ENCODE measurements at regions not wholly inside any gene's neighbourhood (a gene's known extent, or its start where the extent isn't known, plus 50 kb on each side); places are given as distances from the start of the nearest gene placed in this dataset.

DNA sequence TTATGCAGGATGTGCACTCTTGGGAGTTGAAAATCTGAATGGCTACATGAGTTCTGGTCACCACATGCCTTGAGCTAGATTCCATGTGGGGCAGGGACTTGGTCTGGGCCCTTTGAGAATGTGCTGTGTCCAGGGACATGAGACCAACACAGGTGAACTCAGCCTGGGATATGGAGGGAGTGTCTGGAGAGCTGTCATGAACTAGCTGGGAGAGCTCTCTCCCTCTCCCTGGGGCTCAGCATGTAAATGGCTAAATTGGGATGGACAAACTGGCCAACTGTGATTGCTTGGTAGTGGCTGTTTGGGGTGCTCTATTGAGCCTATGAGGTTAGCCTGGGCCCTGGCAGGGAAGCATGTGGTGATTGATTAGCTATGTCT is 105.1 kb upstream of the HS6ST1 start:
- Histone ChIP-seq H3K79me2 (ENCODE audit: control insufficient read depth, insufficient read depth, low read length) (no peaks in the 10 kb centered on the region), H3K9ac (replicated peaks; ENCODE audit: extremely low read depth, insufficient read depth, low read length) (no peak overlapping the region), H3K36me3 (ENCODE audit: control insufficient read depth in 2 of 2, extremely low read depth in 1 of 2, insufficient read depth in 2 of 2, low read length in 2 of 2) (no peaks in the 10 kb centered on the region), H3K4me2 (ENCODE audit: insufficient read depth, low read length) (no peak overlapping the region), H3K27me3 (ENCODE audit: control insufficient read depth in 2 of 2, insufficient read depth in 2 of 2, low read length in 2 of 2) (peaks cover 2% of the 10 kb centered on the region in 2 experiments), H3K4me1 (ENCODE audit: control insufficient read depth, extremely low read depth, insufficient read depth, low read length) (no peaks in the 10 kb centered on the region), H2AFZ (ENCODE audit: low read depth, low read length) (no peak overlapping the region), H3K4me3 (replicated peaks in 1 of 3; ENCODE audit: insufficient read depth in 1 of 3, low read depth in 1 of 3, low read length in 3 of 3) (no peak overlapping the region), H4K20me1 (replicated peaks; ENCODE audit: control insufficient read depth, extremely low read depth, insufficient read depth, low read length) (no peaks in the 10 kb centered on the region), H3K9me1 (replicated peaks; ENCODE audit: control insufficient read depth, extremely low read depth, insufficient read depth, low read length) (no peaks in the 10 kb centered on the region), H3K9me3 (replicated peaks; ENCODE audit: control insufficient read depth, insufficient read depth, low read length) (no peaks in the 10 kb centered on the region), H3K27ac (ENCODE audit: insufficient read depth, low read depth, low read length) (no peak overlapping the region)
- FAIRE-seq (no peak), DNase-seq (ENCODE audit: low read depth, low spot score) (no peak)
- CTCF ChIA-PET: interaction anchor here (0.9 kb wide), 1 partner anchor 10 kb away, joined by 3 read pairs; no protein-coding TSS in a partner anchor
- intact Hi-C loops (cut with micrococcal nuclease) (no loop called here), dilution Hi-C loops (cut with MboI; ENCODE audit: extremely low pct_ligation_motif_present, low sequenced_read_pairs) (no loop called here)
- TF ChIP-seq POLR2AphosphoS5 (IDR thresholded peaks at IDR 0.05; ENCODE audit: insufficient read depth, low read depth, low read length): no peak
- no peak for TF ChIP-seq EZH2 (IDR thresholded peaks at IDR 0.05; ENCODE audit: borderline replicate concordance, low read depth, low read length, severe bottlenecking)
- no peak for TF ChIP-seq GATA2 (IDR thresholded peaks at IDR 0.05; ENCODE audit: insufficient read depth, insufficient read length, low read depth, low read length)
- TF ChIP-seq FOS (IDR thresholded peaks at IDR 0.05; ENCODE audit: borderline replicate concordance, insufficient read depth, low read length): no peak
- no peak for TF ChIP-seq POLR2A (IDR thresholded peaks at IDR 0.05; ENCODE audit: low read depth, low read length)
- TF ChIP-seq, protein P1, sequence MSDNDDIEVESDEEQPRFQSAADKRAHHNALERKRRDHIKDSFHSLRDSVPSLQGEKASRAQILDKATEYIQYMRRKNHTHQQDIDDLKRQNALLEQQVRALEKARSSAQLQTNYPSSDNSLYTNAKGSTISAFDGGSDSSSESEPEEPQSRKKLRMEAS (IDR thresholded peaks at IDR 0.05; ENCODE audit: insufficient read depth, insufficient read length): no peak
- no peak for TF ChIP-seq JUN (IDR thresholded peaks at IDR 0.05; ENCODE audit: borderline replicate concordance, insufficient read depth, insufficient read length, low read depth)
- BruUV-seq (replicated peaks): no TSS peak
- POLR2A ChIA-PET: interaction anchor here (0.6 kb wide), 1 partner anchor 22 kb away, joined by 3 read pairs; no protein-coding TSS in a partner anchor
